IMR-90 (cell line): ENCODE measurements at regions not wholly inside any gene's neighbourhood (a gene's known extent, or its start where the extent isn't known, plus 50 kb on each side); places are given as distances from the start of the nearest gene placed in this dataset.
A peak's percentile ranks its signal among the peaks of the same experiment; 100 is the strongest.

Source experiments
- BHLHE40 ChIP-seq: fragments of 150-350 bp; IDR thresholded peaks from 2 replicates; pipeline ENCODE4 v1.6.1; 2016; ENCODE audit warnings: mild to moderate bottlenecking, low read depth, low read length
- CEBPB ChIP-seq: IDR thresholded peaks from 2 replicates; pipeline ENCODE4 v1.6.1; 2012; ENCODE audit warnings: low read depth, low read length, improper control_type of control experiment
- CHD1 ChIP-seq: IDR thresholded peaks from 2 replicates; pipeline ENCODE4 v1.6.1; 2012; ENCODE audit warnings: low read depth, low read length, improper control_type of control experiment
- MAZ ChIP-seq: IDR thresholded peaks from 2 replicates; pipeline ENCODE4 v1.6.1; 2012; ENCODE audit warnings: low read depth, mild to moderate bottlenecking, low read length, improper control_type of control experiment, moderate library complexity, borderline replicate concordance
- POLR2A ChIP-seq: IDR thresholded peaks from 2 replicates; pipeline ENCODE4 v1.6.1; 2012; ENCODE audit warnings: mild to moderate bottlenecking, low read depth, low read length
- RAD21 ChIP-seq: IDR thresholded peaks from 2 replicates; pipeline ENCODE4 v1.6.1; 2012; ENCODE audit warnings: low read length, improper control_type of control experiment
- RCOR1 ChIP-seq: IDR thresholded peaks from 2 replicates; pipeline ENCODE4 v1.6.1; 2012; ENCODE audit warnings: mild to moderate bottlenecking, low read length, improper control_type of control experiment; ENCODE audit not compliant: insufficient replicate concordance
- RFX5 ChIP-seq: IDR thresholded peaks from 2 replicates; pipeline ENCODE4 v1.8.0; 2012; ENCODE audit warnings: low read depth, mild to moderate bottlenecking, low read length, moderate library complexity
- SMC3 ChIP-seq: fragments of 150-350 bp; IDR thresholded peaks from 2 replicates; pipeline ENCODE4 v1.6.1; 2016; ENCODE audit warnings: low read depth, mild to moderate bottlenecking, antibody characterized with exemption, low read length, moderate library complexity
- TF ChIP-seq, protein P1 (sequence below): conservative IDR thresholded peaks from 2 replicates; pipeline ENCODE4 v1.5.1; 2012; ENCODE audit warnings: mild to moderate bottlenecking, low read depth, low read length, improper control_type of control experiment
- TF ChIP-seq, protein P2 (sequence below): fragments of 150-350 bp; IDR thresholded peaks from 2 replicates; pipeline ENCODE4 v1.6.1; 2016; ENCODE audit warnings: low read depth, mild to moderate bottlenecking, low read length, moderate library complexity, borderline replicate concordance
- TF ChIP-seq, protein P3 (sequence below): fragments of 150-350 bp; IDR thresholded peaks from 2 replicates; pipeline ENCODE4 v1.6.1; 2017; ENCODE audit warnings: mild to moderate bottlenecking, antibody characterized with exemption, low read length, low read depth

DNA sequence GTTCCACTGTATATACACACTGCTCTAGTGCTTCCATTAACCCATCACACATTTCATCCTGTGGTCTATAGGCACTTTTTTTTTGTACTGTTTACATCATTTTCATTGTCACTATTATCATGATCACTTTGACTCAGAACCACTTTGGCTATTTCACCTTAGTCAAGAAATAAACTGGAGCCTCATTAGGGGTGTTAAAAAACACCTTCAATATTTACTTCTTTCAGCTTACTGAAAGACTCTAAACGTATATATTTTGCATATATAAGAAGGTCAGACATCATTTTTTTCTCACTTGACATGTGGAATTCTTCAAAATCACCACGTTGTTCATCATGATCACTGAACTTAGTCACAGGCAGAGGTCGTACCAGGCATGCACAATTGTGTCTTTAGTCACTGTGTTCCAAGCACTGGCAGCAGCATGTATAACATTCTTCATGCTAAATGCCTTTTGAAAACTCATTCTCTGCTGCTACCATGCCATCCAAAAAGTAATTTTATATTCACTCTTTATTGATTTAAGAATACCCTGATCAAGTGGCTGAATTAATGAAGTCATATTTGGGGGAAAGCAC, 229.2 kb upstream of the ARSJ start:
- TF ChIP-seq, protein P1, sequence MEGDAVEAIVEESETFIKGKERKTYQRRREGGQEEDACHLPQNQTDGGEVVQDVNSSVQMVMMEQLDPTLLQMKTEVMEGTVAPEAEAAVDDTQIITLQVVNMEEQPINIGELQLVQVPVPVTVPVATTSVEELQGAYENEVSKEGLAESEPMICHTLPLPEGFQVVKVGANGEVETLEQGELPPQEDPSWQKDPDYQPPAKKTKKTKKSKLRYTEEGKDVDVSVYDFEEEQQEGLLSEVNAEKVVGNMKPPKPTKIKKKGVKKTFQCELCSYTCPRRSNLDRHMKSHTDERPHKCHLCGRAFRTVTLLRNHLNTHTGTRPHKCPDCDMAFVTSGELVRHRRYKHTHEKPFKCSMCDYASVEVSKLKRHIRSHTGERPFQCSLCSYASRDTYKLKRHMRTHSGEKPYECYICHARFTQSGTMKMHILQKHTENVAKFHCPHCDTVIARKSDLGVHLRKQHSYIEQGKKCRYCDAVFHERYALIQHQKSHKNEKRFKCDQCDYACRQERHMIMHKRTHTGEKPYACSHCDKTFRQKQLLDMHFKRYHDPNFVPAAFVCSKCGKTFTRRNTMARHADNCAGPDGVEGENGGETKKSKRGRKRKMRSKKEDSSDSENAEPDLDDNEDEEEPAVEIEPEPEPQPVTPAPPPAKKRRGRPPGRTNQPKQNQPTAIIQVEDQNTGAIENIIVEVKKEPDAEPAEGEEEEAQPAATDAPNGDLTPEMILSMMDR = peak; percentile 27
- TF ChIP-seq POLR2A (no peak), CHD1 (no peak), RAD21 (peak; percentile 38; the same call in 1 of the 2 replicates), SMC3 (peak; percentile 27; the same call in 1 of the 2 replicates), RCOR1 (no peak), MAZ (no peak), RFX5 (no peak), CEBPB (no peak), BHLHE40 (no peak)
- TF ChIP-seq, protein P2, sequence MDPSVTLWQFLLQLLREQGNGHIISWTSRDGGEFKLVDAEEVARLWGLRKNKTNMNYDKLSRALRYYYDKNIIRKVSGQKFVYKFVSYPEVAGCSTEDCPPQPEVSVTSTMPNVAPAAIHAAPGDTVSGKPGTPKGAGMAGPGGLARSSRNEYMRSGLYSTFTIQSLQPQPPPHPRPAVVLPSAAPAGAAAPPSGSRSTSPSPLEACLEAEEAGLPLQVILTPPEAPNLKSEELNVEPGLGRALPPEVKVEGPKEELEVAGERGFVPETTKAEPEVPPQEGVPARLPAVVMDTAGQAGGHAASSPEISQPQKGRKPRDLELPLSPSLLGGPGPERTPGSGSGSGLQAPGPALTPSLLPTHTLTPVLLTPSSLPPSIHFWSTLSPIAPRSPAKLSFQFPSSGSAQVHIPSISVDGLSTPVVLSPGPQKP = no peak
- TF ChIP-seq, protein P3, sequence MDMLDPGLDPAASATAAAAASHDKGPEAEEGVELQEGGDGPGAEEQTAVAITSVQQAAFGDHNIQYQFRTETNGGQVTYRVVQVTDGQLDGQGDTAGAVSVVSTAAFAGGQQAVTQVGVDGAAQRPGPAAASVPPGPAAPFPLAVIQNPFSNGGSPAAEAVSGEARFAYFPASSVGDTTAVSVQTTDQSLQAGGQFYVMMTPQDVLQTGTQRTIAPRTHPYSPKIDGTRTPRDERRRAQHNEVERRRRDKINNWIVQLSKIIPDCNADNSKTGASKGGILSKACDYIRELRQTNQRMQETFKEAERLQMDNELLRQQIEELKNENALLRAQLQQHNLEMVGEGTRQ = no peak
